HAP-1 (cell line): ENCODE measurements at regions not wholly inside any gene's neighbourhood (a gene's known extent, or its start where the extent isn't known, plus 50 kb on each side); places are given as distances from the start of the nearest gene placed in this dataset.

ENCODE experiments used
- DNase-seq, 2 experiments: peaks; one replicate each; pipeline ENCODE4 v3.0.0-alpha.2; 2016 to 2020; ENCODE audit warnings: low spot score in 2 of 2
- H3K27me3 ChIP-seq: fragments of 250-450 bp; sonication (Bioruptor Pico); 2 replicates; pipeline ENCODE4 v1.5.1; 2020; ENCODE audit warnings: low read depth, mild to moderate bottlenecking, moderate library complexity
- H3K36me3 ChIP-seq: fragments of 250-450 bp; sonication (Bioruptor Pico); replicated peaks from 2 replicates; pipeline ENCODE4 v1.5.1; 2020; ENCODE audit warnings: mild to moderate bottlenecking
- H3K4me1 ChIP-seq: fragments of 250-450 bp; sonication (Bioruptor Pico); 2 replicates; pipeline ENCODE4 v1.5.1; 2020; ENCODE audit warnings: mild to moderate bottlenecking
- H3K4me3 ChIP-seq: fragments of 250-450 bp; sonication (Bioruptor Pico); 2 replicates; pipeline ENCODE4 v1.5.1; 2020; ENCODE audit warnings: mild to moderate bottlenecking, moderate library complexity
- H3K9me3 ChIP-seq: fragments of 250-450 bp; sonication (Bioruptor Pico); 2 replicates; pipeline ENCODE4 v1.5.1; 2020; ENCODE audit warnings: mild to moderate bottlenecking, moderate library complexity
- in situ Hi-C: fragments of 300-500 bp; cut with MboI; formaldehyde crosslinking; loops from 3 replicates; pipeline ENCODE4 v1.14.3; 2020; ENCODE audit warnings: low sequenced_read_pairs, inconsistent platforms, mixed read lengths

GRCh38 chr3:157786618-157787017, 283.4 kb upstream of the VEPH1 start:
- H3K4me3 ChIP-seq = no peak overlapping the region
- in situ Hi-C loops = no loop called here
- DNase-seq = no peak
- H3K4me1 ChIP-seq = no peaks in the 10 kb centered on the region
- H3K27me3 ChIP-seq = peaks cover 6% of the 10 kb centered on the region
- no peaks in the 10 kb centered on the region for H3K36me3 ChIP-seq
- no peaks in the 10 kb centered on the region for H3K9me3 ChIP-seq

DNA sequence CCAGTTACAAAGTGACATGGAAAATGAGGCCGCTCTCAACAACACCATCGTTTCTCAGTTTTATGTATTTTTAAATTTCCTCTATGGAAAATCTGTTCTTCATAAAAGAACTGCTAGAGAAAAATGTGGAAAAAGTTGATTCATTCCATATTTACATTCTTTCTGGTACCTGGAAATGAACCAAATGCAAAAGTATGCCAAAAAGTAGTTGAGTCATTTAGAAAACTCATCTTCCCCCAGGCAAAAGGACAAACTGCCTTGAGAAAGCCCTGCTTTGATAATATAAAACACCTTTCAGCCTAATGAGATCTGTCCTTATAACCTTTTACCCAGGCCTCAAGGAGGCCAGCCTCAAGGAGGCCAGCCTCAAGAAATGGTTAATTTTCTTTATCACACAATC, 283.0 kb upstream of the VEPH1 start:
- no peak for DNase-seq
- no peak overlapping the region for H3K4me3 ChIP-seq

DNA sequence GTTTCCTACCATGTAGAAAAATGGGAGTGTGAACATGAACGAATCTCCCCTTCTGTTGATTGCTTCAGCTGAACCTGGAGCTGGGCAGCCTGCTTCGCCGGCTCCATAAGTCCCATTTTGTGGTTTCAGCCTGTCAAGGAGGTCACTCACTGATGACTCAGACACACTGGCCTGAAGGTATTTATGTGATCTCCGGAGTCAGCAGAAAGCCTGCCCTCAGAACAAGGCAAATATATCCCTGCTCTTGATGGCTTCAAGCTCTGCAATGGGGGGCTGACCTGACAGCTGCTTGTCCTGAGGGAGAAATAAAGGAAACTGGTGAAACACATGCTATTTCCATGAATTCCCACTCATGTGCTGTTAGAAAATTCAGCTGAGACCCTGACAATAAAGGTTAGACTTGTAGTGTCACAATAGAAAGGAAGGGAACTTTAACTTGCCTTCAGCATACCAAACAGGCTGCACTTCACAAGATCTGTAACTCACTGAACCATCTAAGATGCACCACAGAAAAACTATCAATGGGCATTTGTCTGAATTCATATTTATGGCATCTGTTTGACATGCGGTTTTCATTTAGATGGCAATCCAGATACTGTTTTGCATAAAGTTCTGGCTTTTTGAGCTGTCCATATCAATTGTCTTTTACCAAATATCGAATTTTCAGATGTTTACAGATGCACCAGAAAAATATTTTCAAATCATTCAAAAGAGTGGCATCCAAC, 282.0 kb upstream of the VEPH1 start:
- DNase-seq = no peak

More for the DNA sequence above, 283.0 kb upstream of the VEPH1 start:
- in situ Hi-C loops = no loop called here
- Histone ChIP-seq H3K27me3 (peaks cover 5% of the 10 kb centered on the region), H3K4me1 (no peaks in the 10 kb centered on the region), H3K9me3 (no peaks in the 10 kb centered on the region), H3K36me3 (no peaks in the 10 kb centered on the region)

DNA sequence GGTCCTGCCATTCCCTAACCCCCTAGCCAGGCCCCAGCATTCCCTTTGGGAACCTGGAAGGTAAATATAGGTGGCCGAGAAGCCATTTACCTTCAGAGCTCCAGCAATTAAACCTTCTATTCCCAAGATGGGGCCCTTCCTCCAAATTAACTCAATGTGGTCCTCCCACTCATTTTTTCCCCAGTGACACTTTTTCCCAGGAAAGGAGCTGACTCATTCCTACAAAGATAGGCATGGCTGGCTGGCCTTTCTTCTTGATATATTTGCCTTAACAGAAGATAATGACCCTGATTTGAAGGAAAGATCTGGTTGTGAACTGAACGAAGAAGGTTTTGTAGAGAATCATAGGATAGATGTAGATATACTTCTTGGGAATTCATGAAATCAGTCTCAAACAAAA, 279.0 kb upstream of the VEPH1 start:
- in situ Hi-C loops = no loop called here
- H3K4me1 ChIP-seq = no peaks in the 10 kb centered on the region
- H3K9me3 ChIP-seq = no peaks in the 10 kb centered on the region
- H3K36me3 ChIP-seq = no peaks in the 10 kb centered on the region
- no peak overlapping the region for H3K4me3 ChIP-seq
- no peak for DNase-seq
- H3K27me3 ChIP-seq = no peaks in the 10 kb centered on the region

More for the DNA sequence above, 282.0 kb upstream of the VEPH1 start:
- H3K4me1 ChIP-seq = no peaks in the 10 kb centered on the region
- H3K36me3 ChIP-seq = no peaks in the 10 kb centered on the region
- in situ Hi-C loops = no loop called here
- H3K4me3 ChIP-seq = no peak overlapping the region
- H3K9me3 ChIP-seq = no peaks in the 10 kb centered on the region
- no peaks in the 10 kb centered on the region for H3K27me3 ChIP-seq

GRCh38 chr3:157776861-157777260, 273.6 kb upstream of the VEPH1 start:
- in situ Hi-C loops = no loop called here
- no peak for DNase-seq
- no peaks in the 10 kb centered on the region for H3K4me1 ChIP-seq
- no peak overlapping the region for H3K4me3 ChIP-seq
- H3K36me3 ChIP-seq = no peaks in the 10 kb centered on the region
- H3K9me3 ChIP-seq = no peaks in the 10 kb centered on the region
- H3K27me3 ChIP-seq = no peaks in the 10 kb centered on the region; the same call in 1 of the 2 replicates

DNA sequence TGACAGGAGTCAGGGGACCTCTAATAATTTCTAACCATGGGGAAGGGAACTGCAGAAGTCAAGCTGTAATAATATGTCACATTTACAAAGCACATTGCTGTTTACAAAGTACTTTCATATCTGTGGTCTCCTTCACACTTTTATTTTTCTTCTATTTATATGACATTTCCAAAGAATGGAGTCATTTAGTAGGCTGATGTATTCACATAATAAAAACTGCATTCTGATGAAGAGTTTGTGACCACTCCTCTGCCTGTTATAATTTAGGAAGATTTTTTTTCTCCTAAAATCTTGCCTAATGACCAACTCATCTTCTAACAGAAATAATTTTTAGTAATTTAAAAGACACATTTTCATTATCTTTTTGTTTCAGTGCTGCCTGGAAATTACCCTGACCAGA, 272.2 kb upstream of the VEPH1 start:
- H3K27me3 ChIP-seq = no peaks in the 10 kb centered on the region; the same call in 1 of the 2 replicates
- in situ Hi-C loops = no loop called here
- H3K9me3 ChIP-seq = no peaks in the 10 kb centered on the region
- no peaks in the 10 kb centered on the region for H3K4me1 ChIP-seq
- H3K36me3 ChIP-seq = no peaks in the 10 kb centered on the region
- no peak for DNase-seq
- H3K4me3 ChIP-seq = no peak overlapping the region

DNA sequence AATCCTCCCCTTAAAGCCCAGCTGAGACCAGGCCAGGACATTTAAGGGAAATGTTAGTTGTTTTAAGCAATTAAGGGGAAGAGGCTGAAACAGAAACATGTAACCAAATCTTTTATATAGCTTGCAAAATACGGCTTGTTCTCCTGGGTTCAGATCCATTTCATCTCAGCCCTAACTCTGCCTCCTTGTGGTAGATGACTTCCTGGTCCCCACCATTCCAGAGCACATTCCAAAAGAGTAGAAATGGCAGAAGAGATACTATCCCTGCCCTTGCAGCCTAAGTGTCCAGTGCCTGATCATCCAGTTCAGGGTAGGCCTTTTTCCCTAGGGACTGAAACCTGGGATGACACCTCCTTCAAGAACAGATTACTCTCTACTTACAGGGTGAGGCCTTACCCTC, 266.2 kb upstream of the VEPH1 start:
- no peak for DNase-seq
- no peaks in the 10 kb centered on the region for H3K36me3 ChIP-seq
- no peaks in the 10 kb centered on the region for H3K27me3 ChIP-seq
- H3K4me3 ChIP-seq = no peak overlapping the region
- no peaks in the 10 kb centered on the region for H3K4me1 ChIP-seq
- no peaks in the 10 kb centered on the region for H3K9me3 ChIP-seq
- in situ Hi-C loops = no loop called here

DNA sequence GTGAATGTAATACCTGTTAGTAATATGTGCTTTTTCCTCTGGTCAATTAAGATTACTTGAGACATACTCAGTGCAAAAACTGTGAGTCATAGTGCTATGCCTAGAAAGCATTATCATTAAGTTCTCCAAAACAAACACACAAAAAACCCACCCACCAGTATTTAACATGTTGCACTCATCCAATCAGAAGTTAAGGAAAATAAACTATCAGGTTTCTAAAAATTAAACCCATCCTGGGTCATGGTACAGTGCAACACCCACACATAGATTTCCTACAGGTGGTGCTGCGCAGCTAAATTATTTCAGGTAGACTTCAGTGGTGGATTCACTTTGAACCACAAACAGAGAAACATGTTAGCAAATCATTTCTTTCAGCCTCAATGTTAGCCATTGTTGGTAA, 264.4 kb upstream of the VEPH1 start:
- in situ Hi-C loops = no loop called here
- Histone ChIP-seq H3K27me3 (no peaks in the 10 kb centered on the region; the same call in 1 of the 2 replicates), H3K9me3 (no peaks in the 10 kb centered on the region), H3K36me3 (no peaks in the 10 kb centered on the region), H3K4me1 (no peaks in the 10 kb centered on the region), H3K4me3 (no peak overlapping the region)
- no peak for DNase-seq

DNA sequence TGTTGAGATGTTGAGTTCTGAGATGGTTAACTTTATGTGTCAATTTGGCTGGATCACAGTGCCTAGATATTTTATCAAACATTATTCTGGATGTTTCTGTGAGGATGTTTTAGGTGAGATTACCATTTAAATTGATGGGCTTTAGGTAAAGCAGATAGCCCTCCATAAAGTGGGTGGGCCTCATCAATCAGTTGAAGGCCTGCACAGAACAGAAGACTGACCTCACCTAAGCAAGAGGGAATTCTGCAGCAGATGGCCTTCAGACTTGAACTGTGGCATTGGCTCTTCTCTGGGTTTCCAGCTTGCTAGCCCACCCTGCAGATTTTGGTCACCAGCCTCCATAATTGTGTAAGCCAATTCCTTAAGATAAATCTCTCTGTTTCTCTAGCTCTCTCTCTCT, 260.4 kb upstream of the VEPH1 start:
- no peaks in the 10 kb centered on the region; the same call in none of the 2 replicates for H3K27me3 ChIP-seq
- DNase-seq = no peak
- H3K9me3 ChIP-seq = no peaks in the 10 kb centered on the region
- H3K4me3 ChIP-seq = no peak overlapping the region
- no peaks in the 10 kb centered on the region for H3K4me1 ChIP-seq
- in situ Hi-C loops = no loop called here
- no peaks in the 10 kb centered on the region for H3K36me3 ChIP-seq

DNA sequence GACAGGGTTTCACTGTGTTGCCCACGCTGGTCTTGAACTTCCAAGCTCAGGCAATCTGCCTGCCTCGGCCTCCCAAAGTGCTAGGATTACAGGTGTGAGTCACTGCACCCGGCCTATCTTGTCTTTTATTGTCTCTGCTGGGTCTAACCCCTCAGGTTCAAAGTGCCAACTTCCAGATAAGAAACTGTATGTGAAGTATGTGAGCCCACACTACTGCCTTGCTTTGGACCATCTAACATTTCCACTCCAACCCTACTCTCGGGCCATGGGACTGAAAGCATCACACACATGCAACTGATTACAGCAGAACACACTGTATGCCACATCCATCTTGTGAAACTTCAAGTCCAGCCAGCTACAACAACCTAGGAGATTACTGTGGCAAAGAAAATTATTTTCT, 256.1 kb upstream of the VEPH1 start:
- peaks cover 10% of the 10 kb centered on the region for H3K27me3 ChIP-seq
- H3K36me3 ChIP-seq = no peaks in the 10 kb centered on the region
- in situ Hi-C loops = no loop called here
- H3K9me3 ChIP-seq = no peaks in the 10 kb centered on the region
- H3K4me1 ChIP-seq = no peaks in the 10 kb centered on the region
- H3K4me3 ChIP-seq = no peak overlapping the region
- DNase-seq = no peak

DNA sequence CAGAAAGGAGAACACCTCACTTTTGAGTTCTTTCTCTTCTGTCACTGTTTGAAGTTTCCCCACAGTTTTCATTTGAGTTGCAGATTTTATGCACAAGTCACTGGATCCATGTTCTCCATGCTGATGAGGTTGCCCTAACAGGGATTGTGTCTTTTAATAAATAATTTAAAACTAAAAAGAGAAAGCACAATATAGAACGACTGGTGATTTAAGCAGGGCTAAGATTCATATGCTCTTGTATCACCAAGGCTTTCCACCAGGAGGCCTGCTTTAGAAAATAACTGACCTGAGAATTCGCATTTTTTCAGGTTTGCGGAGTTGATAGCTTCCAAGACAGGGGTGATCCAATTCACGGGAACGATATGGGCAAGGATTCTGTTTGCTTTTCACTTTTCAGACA, 252.0 kb upstream of the VEPH1 start:
- H3K36me3 ChIP-seq = no peaks in the 10 kb centered on the region
- no peak overlapping the region for H3K4me3 ChIP-seq
- DNase-seq = no peak
- in situ Hi-C loops = no loop called here
- H3K9me3 ChIP-seq = no peaks in the 10 kb centered on the region
- peaks cover 10% of the 10 kb centered on the region for H3K27me3 ChIP-seq
- no peaks in the 10 kb centered on the region for H3K4me1 ChIP-seq

- H3K27me3 ChIP-seq = peaks cover 10% of the 10 kb centered on the region; the same call in 1 of the 2 replicates
- DNase-seq = no peak
- in situ Hi-C loops = no loop called here
- H3K36me3 ChIP-seq = no peaks in the 10 kb centered on the region
- H3K4me3 ChIP-seq = no peak overlapping the region
- H3K9me3 ChIP-seq = no peaks in the 10 kb centered on the region
- no peaks in the 10 kb centered on the region for H3K4me1 ChIP-seq
These were observed 251.2 kb upstream of the VEPH1 start for GRCh38 chr3:157754451-157754850.

DNA sequence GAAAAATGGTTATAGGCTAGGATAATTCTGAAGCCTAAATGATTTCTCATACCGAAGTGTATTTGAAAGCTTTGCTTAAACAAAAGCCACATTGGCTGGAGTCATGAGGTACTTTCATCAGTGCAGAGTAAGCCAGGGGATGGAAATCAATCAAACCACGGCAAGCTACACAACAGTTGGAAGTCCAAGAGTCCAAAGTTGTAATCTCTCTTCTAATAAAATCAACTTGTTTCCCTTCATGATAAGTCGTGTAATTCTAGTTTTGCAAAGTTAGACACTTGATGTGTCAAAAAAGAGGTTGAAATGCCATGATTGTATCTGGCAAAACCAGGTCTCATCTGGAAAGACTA, 250.5 kb upstream of the VEPH1 start:
- no peak overlapping the region for H3K4me3 ChIP-seq
- H3K27me3 ChIP-seq = peaks cover 10% of the 10 kb centered on the region; the same call in 1 of the 2 replicates
- no peak for DNase-seq
- in situ Hi-C loops = no loop called here
- H3K4me1 ChIP-seq = no peaks in the 10 kb centered on the region
- H3K36me3 ChIP-seq = no peaks in the 10 kb centered on the region
- H3K9me3 ChIP-seq = no peaks in the 10 kb centered on the region

GRCh38 chr3:157752956-157753786, 250.0 kb upstream of the VEPH1 start:
- in situ Hi-C loops = no loop called here
- H3K4me3 ChIP-seq = no peak overlapping the region
- peaks cover 8% of the 10 kb centered on the region; the same call in 1 of the 2 replicates for H3K27me3 ChIP-seq
- DNase-seq = no peak
- no peaks in the 10 kb centered on the region for H3K9me3 ChIP-seq
- no peaks in the 10 kb centered on the region for H3K36me3 ChIP-seq
- H3K4me1 ChIP-seq = no peaks in the 10 kb centered on the region
